CD4-positive, alpha-beta T cell treated with Interleukin-17A for 1 hour (primary cell): ENCODE measurements at regions not wholly inside any gene's neighbourhood (a gene's known extent, or its start where the extent isn't known, plus 50 kb on each side); places are given as distances from the start of the nearest gene placed in this dataset.

Experiments used
- DNase-seq: peaks from one replicate; pipeline ENCODE4 v3.0.0-alpha.2; 2020

DNA sequence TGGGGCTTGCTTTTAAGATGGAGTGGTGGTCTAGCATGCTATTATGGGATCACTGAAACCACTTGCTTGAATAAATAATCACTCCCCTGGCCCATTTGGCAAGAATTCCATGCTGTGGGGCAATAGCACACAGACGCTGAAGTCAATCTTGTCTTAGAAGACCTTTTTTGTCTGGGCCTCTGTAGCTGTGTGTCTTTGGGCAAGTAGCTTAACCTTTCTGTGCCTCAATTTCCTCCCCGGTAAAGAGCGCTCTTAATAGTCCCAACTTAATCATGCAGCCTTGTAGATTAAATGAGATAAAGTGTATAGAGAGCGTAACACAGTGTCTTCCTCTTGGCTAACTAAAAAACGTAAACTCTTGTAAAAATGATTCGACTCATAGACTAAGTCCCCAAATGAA, 125.4 kb upstream of the IGSF21 start:
- no peak for DNase-seq

DNA sequence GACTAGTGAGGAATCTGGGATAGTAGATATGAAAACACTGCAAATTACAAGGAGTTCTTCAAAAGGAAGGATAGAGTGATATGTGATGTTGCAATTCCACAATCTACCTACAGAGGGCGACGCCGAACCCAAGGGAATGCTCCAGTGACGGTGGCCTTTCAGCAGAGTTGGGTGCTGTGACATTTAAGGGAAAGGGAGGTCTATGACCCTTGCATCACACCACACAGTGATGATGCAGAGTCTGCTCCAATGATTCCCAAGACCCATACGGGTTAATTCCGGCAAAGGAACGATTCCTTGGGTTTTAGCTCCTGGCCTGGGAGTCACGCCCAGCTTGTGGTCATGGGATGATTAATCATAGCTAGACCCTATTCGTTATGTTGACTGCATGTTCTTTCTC, 123.0 kb upstream of the IGSF21 start:
- DNase-seq = no peak

DNA sequence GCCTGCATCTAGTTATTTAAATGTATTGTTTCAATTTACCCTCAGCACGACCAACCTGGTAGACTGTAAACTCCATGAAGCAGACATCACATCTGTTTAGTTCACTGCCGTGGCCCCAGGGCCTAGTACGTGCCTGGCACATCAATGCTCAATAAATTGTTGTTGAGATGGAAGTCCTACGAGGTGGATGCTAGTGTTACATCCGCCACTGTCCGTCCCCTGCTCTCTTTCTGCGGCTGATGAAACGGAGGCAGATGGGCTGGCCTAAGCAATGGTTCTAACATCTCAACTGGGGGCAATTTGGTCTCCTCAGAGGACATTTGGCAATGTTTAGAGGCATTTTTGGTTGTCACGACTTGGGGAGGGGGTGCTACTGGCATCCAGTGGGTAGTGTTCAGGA, 121.4 kb upstream of the IGSF21 start:
- DNase-seq = no peak

- no peak for DNase-seq
Measured at GRCh38 chr1:17990401-17990800, 117.2 kb upstream of the IGSF21 start.

- no peak for DNase-seq
Measured at GRCh38 chr1:17991996-17992395, 115.6 kb upstream of the IGSF21 start.

DNA sequence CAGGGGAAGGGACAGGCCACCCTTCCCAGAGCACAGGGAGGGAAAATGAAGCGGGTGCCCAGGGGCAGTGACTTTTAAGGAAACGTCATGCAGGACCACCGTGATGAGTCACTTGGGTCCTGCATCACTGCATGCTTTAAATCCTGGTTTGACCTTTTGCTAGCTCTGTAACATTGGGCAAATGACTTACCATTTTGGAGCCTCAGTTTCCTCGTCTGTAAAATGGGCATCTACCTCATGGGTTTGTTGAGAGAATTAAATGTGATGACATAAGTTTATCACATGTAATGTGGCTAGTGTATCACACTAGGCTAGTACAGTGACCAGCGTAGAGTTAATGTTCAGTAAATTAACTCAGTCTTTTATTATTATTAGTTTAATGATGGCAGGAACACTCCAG, 114.8 kb upstream of the IGSF21 start:
- DNase-seq = no peak

- no peak for DNase-seq
Measured at GRCh38 chr1:17994046-17994445, 113.6 kb upstream of the IGSF21 start.

DNA sequence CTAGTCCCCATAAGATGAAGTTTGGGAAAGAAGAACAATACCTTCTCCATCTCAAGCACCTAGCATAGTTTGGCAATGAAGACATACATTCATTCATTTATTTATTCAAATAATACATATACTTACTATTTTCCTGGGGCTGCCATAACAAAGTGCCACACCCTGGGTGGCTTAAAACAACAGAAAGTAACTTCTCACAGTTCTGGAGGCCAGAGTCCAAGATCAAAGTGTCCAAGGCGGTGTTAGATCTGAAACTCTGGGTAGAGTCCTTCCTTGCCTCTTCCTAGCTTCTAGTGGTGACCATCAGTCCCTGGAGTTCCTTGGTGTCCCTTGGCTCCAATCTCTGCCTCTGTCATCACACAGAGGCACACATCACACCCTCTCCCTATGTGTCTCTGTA, 112.1 kb upstream of the IGSF21 start:
- no peak for DNase-seq

GRCh38 chr1:17998889-17999288, 108.7 kb upstream of the IGSF21 start:
- DNase-seq = no peak

- no peak for DNase-seq
Measured at GRCh38 chr1:17999884-18000283, 107.7 kb upstream of the IGSF21 start.

DNA sequence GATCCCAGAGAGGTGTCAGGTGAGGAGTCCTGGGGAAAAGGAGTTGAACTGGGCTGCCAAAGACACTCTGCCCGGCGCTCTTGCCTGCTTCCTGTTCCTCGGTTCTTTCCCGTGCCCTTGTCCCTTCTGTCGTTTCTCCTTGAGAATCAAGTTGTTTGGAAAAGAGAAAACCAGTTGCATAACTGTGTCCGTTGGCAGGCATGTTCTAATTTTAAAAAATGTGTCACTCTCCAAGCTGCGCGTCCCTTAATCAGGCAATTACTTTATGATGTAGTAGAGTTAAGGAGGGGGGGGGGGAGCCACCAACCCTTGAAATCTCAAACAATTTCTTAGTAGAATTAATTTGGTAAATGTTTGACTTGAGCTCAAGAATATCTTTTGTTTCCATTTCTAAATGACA, 105.9 kb upstream of the IGSF21 start:
- DNase-seq = no peak

DNA sequence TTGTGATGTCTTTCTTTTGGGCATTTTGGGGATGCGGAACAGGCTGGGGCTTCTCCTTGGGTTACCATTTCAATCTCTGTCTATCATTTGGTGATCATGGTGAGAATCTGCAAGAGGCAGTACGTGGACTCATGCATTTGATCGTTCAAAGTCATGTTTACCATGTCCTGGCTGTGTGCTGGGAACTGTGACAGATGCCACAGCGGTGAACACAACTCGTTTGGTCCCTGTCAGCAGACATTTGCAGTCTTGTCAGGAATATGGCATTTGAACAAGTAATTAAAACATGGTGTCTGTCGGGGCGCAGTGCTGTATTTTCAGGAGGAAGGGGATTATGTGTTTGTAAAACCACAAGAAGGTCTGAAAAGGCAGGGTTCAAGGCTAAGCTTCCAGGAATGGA, 103.3 kb upstream of the IGSF21 start:
- no peak for DNase-seq

DNA sequence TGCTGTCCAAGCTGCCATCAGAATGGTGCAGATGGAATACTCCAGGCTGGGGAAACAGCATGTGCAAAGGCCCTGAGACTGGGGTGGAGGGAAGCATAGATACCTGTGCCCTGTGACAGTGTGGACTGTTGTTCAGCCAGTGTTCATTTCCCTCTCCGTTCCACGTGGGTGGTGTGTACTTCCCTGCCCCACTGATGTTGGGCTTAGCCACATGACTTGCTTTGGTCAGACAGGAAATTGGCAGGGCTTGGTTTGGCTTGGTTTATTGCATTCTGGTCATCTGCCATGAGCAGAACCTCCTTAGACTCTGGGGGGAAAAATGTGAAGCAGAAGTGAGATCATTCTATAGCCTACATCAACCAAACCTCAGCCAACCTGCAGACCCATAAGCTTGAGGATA, 102.4 kb upstream of the IGSF21 start:
- no peak for DNase-seq

- DNase-seq = no peak
Measured at GRCh38 chr1:18007391-18008041, 100.1 kb upstream of the IGSF21 start.

DNA sequence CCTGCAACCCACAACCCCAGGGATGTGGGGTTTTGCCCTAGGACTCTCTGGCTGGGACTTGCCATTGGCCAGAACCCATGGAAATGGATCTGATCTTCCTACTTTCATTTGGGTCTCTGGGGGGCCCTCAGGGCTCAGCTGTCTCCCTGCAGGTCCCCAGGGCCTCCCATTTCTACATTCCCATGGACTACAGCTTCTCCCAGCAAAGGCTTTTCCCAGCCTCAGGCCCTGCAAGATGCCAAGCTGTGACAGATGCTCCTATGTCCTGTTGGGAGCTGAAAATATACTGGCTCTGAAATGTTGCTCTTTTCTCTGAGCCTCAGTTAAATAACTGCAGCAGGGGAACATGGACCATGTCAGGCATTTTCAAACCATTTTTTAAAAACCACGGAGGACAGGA, 99.5 kb upstream of the IGSF21 start:
- no peak for DNase-seq

DNA sequence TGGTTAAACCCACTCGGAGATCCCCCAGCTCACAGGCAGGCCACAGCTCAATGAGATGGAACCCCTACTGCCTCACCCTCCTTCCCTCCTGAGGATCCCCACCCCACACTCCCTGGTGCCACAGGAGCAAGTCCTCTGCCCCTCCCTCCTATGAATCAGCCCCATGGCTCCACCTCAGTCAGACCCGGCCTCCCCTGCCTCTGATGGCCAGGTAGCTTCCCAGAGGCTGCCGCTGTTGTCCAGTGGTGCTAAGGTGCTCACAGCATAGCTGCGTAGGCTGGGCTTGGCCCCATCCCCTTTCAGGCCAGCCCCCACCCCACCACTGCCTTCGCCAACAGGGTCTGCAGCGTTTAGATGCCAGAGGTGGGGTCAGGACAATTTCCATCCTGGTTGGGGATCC, 98.5 kb upstream of the IGSF21 start:
- no peak for DNase-seq

GRCh38 chr1:18009478-18009961, 98.1 kb upstream of the IGSF21 start:
- DNase-seq = no peak

DNA sequence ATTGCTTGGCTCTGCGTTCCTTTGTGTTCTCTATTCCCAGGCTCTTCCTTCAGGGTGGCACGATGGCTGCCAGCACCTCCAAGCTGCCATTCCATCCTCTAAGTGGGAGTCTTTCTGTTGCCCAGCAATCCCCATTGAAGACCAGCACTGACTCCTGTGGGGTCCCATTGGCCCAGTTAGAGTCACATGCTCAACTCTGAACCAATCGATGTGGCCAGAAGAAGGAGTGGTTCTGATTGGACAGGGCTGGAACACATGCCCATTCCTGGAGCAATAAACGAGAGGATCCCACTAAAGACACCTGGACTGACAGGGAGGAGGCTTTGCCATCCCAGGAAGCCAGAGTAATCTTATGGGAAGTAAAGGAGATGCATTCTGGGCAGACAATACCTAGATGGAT, 97.2 kb upstream of the IGSF21 start:
- DNase-seq = no peak

- no peak for DNase-seq
Measured at GRCh38 chr1:18010945-18011344, 96.7 kb upstream of the IGSF21 start.

DNA sequence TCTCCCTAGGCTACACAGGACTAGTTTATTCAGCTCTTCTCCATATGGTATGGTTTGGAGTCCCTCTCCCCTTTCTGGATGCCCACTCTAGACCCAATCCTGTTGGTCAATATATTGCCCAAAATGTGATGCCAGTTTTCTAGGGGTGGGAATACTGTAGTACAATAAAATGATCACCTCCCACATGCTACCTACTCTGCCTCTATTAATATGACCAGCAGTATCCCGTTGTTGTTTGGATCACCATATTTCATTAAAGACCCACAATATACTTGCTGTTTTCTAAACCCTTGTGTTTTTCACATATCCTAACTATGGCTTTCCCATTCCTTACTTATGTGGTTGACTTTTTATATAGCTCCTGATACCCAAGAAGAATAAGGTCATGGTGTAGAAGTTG, 95.9 kb upstream of the IGSF21 start:
- DNase-seq = no peak

DNA sequence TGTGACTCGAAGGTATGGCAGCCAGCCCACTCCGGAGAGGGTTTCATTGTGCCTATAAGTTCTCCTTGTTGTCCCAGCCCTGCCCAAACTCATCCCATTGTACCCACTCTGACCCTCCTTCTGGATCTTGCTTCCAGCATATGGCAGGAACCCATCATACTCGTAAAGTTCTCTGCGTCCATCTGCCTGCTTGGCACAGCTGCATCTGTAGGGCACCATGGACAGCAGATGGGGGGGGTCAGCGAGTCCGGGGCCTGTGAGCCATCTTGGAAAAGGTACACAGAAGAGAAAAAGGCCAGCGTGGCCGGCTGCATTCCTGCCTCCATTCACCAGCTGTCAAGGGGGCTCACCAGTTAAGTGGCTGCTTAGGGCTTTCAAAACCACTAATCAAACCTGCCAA, 94.9 kb upstream of the IGSF21 start:
- no peak for DNase-seq

- no peak for DNase-seq
Measured at GRCh38 chr1:18013216-18013615, 94.4 kb upstream of the IGSF21 start.

- DNase-seq = no peak
Measured at GRCh38 chr1:18015719-18016118, 91.9 kb upstream of the IGSF21 start.

- no peak for DNase-seq
Measured at GRCh38 chr1:18018366-18018765, 89.2 kb upstream of the IGSF21 start.

DNA sequence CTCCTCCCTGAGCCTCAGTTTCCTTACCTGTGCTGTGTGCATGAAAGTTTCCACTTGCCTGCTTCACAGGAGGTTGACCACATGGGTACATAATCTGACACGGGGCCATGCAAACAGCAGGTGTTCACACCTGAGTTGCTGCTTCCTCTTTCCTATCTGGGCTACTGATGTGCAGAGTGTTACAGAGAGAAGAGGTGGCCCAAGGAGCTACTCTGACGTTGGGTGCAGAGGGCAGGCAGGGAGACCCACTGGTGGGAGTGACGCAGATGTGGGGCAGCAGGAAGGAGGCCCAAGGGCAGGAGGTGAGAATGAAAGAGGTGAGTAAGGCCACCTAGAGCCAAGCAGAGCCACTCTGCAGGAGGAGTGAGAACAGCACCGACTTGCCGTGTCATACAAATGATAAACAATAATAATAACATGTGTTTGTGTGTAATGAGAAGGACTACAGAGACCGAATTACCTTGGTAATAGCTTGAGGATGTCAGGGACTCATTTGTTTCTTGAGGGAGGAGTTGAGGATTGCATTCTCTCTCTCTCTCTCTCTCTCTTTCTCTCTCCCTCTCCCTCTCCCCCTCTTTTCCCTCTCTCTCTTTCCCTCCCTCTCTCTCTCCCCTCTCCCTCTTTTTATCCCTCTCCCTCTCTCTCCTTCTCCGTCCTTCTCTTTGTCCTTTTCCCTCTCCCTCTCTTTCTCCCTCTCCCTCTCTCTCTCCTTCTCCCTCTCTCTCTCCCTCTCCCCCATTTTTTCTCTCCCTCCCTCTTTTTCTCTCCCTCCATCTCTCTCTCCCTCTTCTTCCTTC, 87.4 kb upstream of the IGSF21 start:
- no peak for DNase-seq
